SK-N-SH treated with all-trans-retinoic acid at 6 μM for 48 hours (cell line): ENCODE measurements at regions not wholly inside any gene's neighbourhood (a gene's known extent, or its start where the extent isn't known, plus 50 kb on each side); places are given as distances from the start of the nearest gene placed in this dataset.

Source experiments
- ARNTL ChIP-seq: fragments of 450-650 bp; formaldehyde crosslinking; IDR thresholded peaks from 2 replicates; pipeline ENCODE4 v1.5.0; 2020; ENCODE audit warnings: low read depth, mild to moderate bottlenecking, moderate library complexity, borderline replicate concordance
- BACH2 ChIP-seq: fragments of 250-450 bp; sonication (Bioruptor Pico); IDR thresholded peaks from 2 replicates; pipeline ENCODE4 v1.9.0; 2021; ENCODE audit warnings: mild to moderate bottlenecking, borderline replicate concordance
- CREB5 ChIP-seq: fragments of 250-450 bp; sonication (Bioruptor Pico); IDR thresholded peaks from 2 replicates; pipeline ENCODE4 v1.5.1; 2020; ENCODE audit warnings: low read depth, mild to moderate bottlenecking, moderate library complexity
- OSR1 ChIP-seq: fragments of 250-450 bp; sonication (Bioruptor Pico); IDR thresholded peaks from 2 replicates; pipeline ENCODE4 v1.8.0; 2022; ENCODE audit warnings: moderate library complexity, mild to moderate bottlenecking, inconsistent platforms
- PATZ1 ChIP-seq: fragments of 250-450 bp; sonication (Bioruptor Pico); IDR thresholded peaks from 2 replicates; pipeline ENCODE4 v1.8.0; 2020; ENCODE audit warnings: mild to moderate bottlenecking, moderate library complexity, borderline replicate concordance
- PPARA ChIP-seq: fragments of 250-450 bp; sonication (Bioruptor Pico); IDR thresholded peaks from 2 replicates; pipeline ENCODE4 v1.5.0; 2020; ENCODE audit warnings: mild to moderate bottlenecking, borderline replicate concordance
- TCF4 ChIP-seq: fragments of 250-450 bp; sonication (Bioruptor Pico); IDR thresholded peaks from 2 replicates; pipeline ENCODE4 v1.8.0; 2021; ENCODE audit warnings: mild to moderate bottlenecking, moderate library complexity, borderline replicate concordance
- TSHZ2 ChIP-seq: fragments of 250-450 bp; sonication (Bioruptor Pico); IDR thresholded peaks from 2 replicates; pipeline ENCODE4 v1.5.0; 2020; ENCODE audit warnings: mild to moderate bottlenecking, moderate library complexity
- ZC3H10 ChIP-seq: fragments of 250-450 bp; sonication (Bioruptor Pico); IDR thresholded peaks from 2 replicates; pipeline ENCODE4 v1.5.1; 2021; ENCODE audit warnings: mild to moderate bottlenecking, moderate library complexity
- ZFP3 ChIP-seq: fragments of 250-450 bp; sonication (Bioruptor Pico); IDR thresholded peaks from 2 replicates; pipeline ENCODE4 v1.5.0; 2020; ENCODE audit warnings: mild to moderate bottlenecking, moderate library complexity
- ZFP30 ChIP-seq: fragments of 450-650 bp; formaldehyde crosslinking; IDR thresholded peaks from 2 replicates; pipeline ENCODE4 v1.5.0; 2022; ENCODE audit warnings: mild to moderate bottlenecking, moderate library complexity
- ZNF565 ChIP-seq: fragments of 450-650 bp; formaldehyde crosslinking; conservative IDR thresholded peaks from 2 replicates; pipeline ENCODE4 v1.5.0; 2020; ENCODE audit warnings: low read depth, mild to moderate bottlenecking, moderate library complexity
- ZNF70 ChIP-seq: fragments of 450-650 bp; formaldehyde crosslinking; IDR thresholded peaks from 2 replicates; pipeline ENCODE4 v1.5.0; 2020; ENCODE audit warnings: mild to moderate bottlenecking, moderate library complexity
- ZNF8 ChIP-seq: fragments of 450-650 bp; formaldehyde crosslinking; IDR thresholded peaks from 2 replicates; pipeline ENCODE4 v1.5.0; 2020; ENCODE audit warnings: mild to moderate bottlenecking, moderate library complexity

DNA sequence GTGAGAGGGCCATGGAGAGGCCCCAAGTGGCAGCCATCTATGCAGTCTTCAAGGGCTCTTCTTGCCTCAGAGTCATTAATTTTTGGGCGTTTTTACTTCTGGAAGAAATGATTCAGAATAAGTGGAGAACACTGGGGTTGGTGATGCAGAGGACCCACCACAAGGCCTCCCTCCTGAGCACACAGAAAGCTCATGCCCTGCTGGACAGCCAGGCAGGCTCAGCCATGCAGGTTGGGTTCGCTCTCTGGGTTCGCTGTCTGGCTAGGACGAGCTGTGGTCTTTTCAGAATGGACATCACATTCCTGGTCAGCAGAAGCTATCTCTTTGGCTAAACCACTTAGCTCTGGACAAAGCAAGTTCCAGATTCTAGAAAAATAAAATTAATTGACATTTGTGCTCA is 480.8 kb downstream of the RPS24 start:
- TF ChIP-seq ZNF8 (CRISPR knock-in tag) (no peak), TCF4 (CRISPR knock-in tag) (no peak), ZFP30 (CRISPR knock-in tag) (no peak), ZNF565 (CRISPR knock-in tag) (no peak), PATZ1 (no peak), ZC3H10 (CRISPR knock-in tag) (no peak), ZNF70 (CRISPR knock-in tag) (no peak), TSHZ2 (CRISPR knock-in tag) (no peak), ARNTL (CRISPR knock-in tag) (no peak), PPARA (CRISPR knock-in tag) (no peak), OSR1 (CRISPR knock-in tag) (no peak), CREB5 (CRISPR knock-in tag) (no peak), ZFP3 (CRISPR knock-in tag) (no peak), BACH2 (CRISPR knock-in tag) (no peak)
